GM12873 (cell line): ENCODE measurements at regions not wholly inside any gene's neighbourhood (a gene's known extent, or its start where the extent isn't known, plus 50 kb on each side); places are given as distances from the start of the nearest gene placed in this dataset.

Experiments
- CTCF ChIP-seq: IDR thresholded peaks from 2 replicates; pipeline ENCODE4 v1.5.1; 2012; ENCODE audit warnings: low read depth, mild to moderate bottlenecking, moderate library complexity, low read length, control low read depth; ENCODE audit not compliant: insufficient read depth; ENCODE audit errors: missing control alignments

GRCh38 chr11:112697391-112698178 is 263.6 kb upstream of the NCAM1 start:
- peak; percentile 5 for TF ChIP-seq CTCF

GRCh38 chr11:112705148-112705547 is 256.1 kb upstream of the NCAM1 start:
- TF ChIP-seq CTCF, result no peak

DNA sequence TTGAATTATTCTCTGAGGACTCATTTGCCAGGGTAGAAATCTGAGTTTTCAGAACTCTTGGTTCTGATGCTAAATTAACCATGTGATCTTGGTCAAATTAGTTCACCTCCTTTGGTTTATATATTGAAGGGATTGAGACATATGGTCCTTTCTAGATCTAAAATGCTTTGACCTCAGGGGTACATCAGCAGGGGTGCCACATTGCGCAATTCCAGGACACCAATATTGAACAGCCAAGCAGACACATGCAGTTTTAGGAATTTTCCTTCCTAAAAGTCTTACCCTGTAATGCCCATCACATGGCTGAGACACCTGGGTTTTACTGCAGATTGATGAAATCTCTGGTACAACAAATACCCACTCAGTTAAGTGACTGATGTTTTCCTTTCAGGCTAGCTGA is 254.4 kb upstream of the NCAM1 start:
- TF ChIP-seq CTCF, result no peak

- no peak for TF ChIP-seq CTCF
These were observed 246.2 kb upstream of the NCAM1 start for GRCh38 chr11:112715056-112715455.

GRCh38 chr11:112718483-112718882 is 242.7 kb upstream of the NCAM1 start:
- no peak for TF ChIP-seq CTCF

GRCh38 chr11:112719736-112720525 is 241.3 kb upstream of the NCAM1 start:
- TF ChIP-seq CTCF, result no peak

DNA sequence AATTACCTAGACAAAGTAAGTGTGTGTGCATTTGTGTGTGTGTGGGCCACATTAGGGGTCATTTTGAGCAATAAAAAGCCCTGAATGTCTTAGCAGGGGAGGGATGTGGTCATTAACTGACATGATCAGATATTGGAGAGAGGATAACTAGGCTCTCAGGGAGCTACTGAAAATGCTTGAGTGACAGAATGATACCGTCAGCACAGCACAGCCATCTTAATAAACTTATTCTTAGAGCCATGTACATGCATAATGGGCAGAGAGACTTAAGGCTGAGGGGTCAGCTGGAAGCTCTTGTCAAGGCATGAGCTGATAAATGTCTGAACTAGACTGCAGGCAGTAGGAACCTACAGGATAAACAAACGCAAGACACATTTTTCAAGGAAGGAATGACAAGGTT is 239.1 kb upstream of the NCAM1 start:
- TF ChIP-seq CTCF, result no peak
